HEK293 (cell line): ENCODE measurements at regions not wholly inside any gene's neighbourhood (a gene's known extent, or its start where the extent isn't known, plus 50 kb on each side); places are given as distances from the start of the nearest gene placed in this dataset.

Experiments
- CTCF ChIA-PET: fragments of 350-600 bp; formaldehyde crosslinking; extraction: SDS; loops from one replicate; lab custom pipeline; 2021; ENCODE audit warnings: antibody characterized with exemption; lab: Yijun Ruan, JAX
- POLR2A ChIA-PET: fragments of 300-600 bp; formaldehyde crosslinking; extraction: SDS; loops from one replicate; lab custom pipeline; 2020; ENCODE audit warnings: antibody characterized with exemption, inconsistent platforms; lab: Yijun Ruan, JAX
- H3K27ac ChIP-seq: fragments of 200-500 bp; sonication (Bioruptor generic); 2 replicates; pipeline ENCODE4 v1.5.1; 2014; ENCODE audit warnings: low read depth, low read length, control low read depth, inconsistent platforms; ENCODE audit errors: extremely low read depth
- H3K36me3 ChIP-seq, 2 experiments: fragments of 200-500 bp in 1 of 2; sonication (Bioruptor generic) in 1 of 2; 1 replicate in 1 of 2; 2 replicates in 1 of 2; pipeline ENCODE4 v1.5.1; 2014 to 2017; ENCODE audit warnings: inconsistent platforms in 2 of 2, low read length in 2 of 2; ENCODE audit not compliant: control insufficient read depth in 2 of 2, insufficient read depth in 1 of 2
- H3K4me1 ChIP-seq: fragments of 200-500 bp; sonication (Bioruptor generic); 2 replicates; pipeline ENCODE4 v1.5.1; 2014; ENCODE audit warnings: mild to moderate bottlenecking, low read length, inconsistent platforms; ENCODE audit not compliant: control insufficient read depth, insufficient read depth
- H3K4me3 ChIP-seq: 2 replicates; pipeline ENCODE4 v1.5.1; 2011; ENCODE audit warnings: low read depth, mild to moderate bottlenecking, control low read depth, low read length, moderate library complexity
- H3K9me3 ChIP-seq: fragments of 200-500 bp; sonication (Bioruptor generic); 2 replicates; pipeline ENCODE4 v1.5.1; 2014; ENCODE audit warnings: low read depth, low read length, inconsistent platforms; ENCODE audit not compliant: control insufficient read depth, insufficient read depth
- BCL11A ChIP-seq: fragments of 450-650 bp; formaldehyde crosslinking; IDR thresholded peaks from 2 replicates; pipeline ENCODE4 v1.5.1; 2016; ENCODE audit warnings: low read depth, missing biosample characterization, missing genetic modification characterization
- SCRT1 ChIP-seq: fragments of 450-650 bp; formaldehyde crosslinking; IDR thresholded peaks from 2 replicates; pipeline ENCODE4 v1.5.1; 2016; ENCODE audit warnings: missing biosample characterization, missing genetic modification characterization, borderline replicate concordance
- SP7 ChIP-seq: fragments of 450-650 bp; formaldehyde crosslinking; IDR thresholded peaks from 2 replicates; pipeline ENCODE4 v1.5.1; 2016; ENCODE audit warnings: missing biosample characterization, missing genetic modification characterization
- TRIM28 ChIP-seq: IDR thresholded peaks from 2 replicates; pipeline ENCODE4 v1.6.1; 2011; ENCODE audit warnings: low read length, control low read depth, borderline replicate concordance
- ZFHX2 ChIP-seq: fragments of 450-650 bp; formaldehyde crosslinking; conservative IDR thresholded peaks from 2 replicates; pipeline ENCODE4 v1.5.1; 2016; ENCODE audit warnings: missing biosample characterization, missing genetic modification characterization
- ZFP69B ChIP-seq: fragments of 450-650 bp; formaldehyde crosslinking; IDR thresholded peaks from 2 replicates; pipeline ENCODE4 v1.5.1; 2016; ENCODE audit warnings: missing biosample characterization, missing genetic modification characterization
- ZNF112 ChIP-seq: fragments of 450-650 bp; formaldehyde crosslinking; IDR thresholded peaks from 2 replicates; pipeline ENCODE4 v1.5.0; 2017; ENCODE audit warnings: missing biosample characterization, missing genetic modification characterization
- ZNF155 ChIP-seq: fragments of 450-650 bp; formaldehyde crosslinking; IDR thresholded peaks from 2 replicates; pipeline ENCODE4 v1.5.1; 2016; ENCODE audit warnings: missing biosample characterization, missing genetic modification characterization
- ZNF248 ChIP-seq: fragments of 450-650 bp; formaldehyde crosslinking; IDR thresholded peaks from 2 replicates; pipeline ENCODE4 v1.5.1; 2017; ENCODE audit warnings: missing biosample characterization, missing genetic modification characterization
- ZNF302 ChIP-seq: fragments of 450-650 bp; formaldehyde crosslinking; IDR thresholded peaks from 2 replicates; pipeline ENCODE4 v1.5.1; 2016; ENCODE audit warnings: missing biosample characterization, missing genetic modification characterization, low read depth
- ZNF350 ChIP-seq: fragments of 450-650 bp; formaldehyde crosslinking; IDR thresholded peaks from 2 replicates; pipeline ENCODE4 v1.5.0; 2017; ENCODE audit warnings: missing biosample characterization, mild to moderate bottlenecking, missing genetic modification characterization
- ZNF544 ChIP-seq: fragments of 450-650 bp; formaldehyde crosslinking; IDR thresholded peaks from 2 replicates; pipeline ENCODE4 v1.5.0; 2017; ENCODE audit warnings: missing biosample characterization, missing genetic modification characterization
- ZNF549 ChIP-seq: fragments of 450-650 bp; IDR thresholded peaks from 2 replicates; pipeline ENCODE4 v1.5.1; 2018; ENCODE audit warnings: missing biosample characterization, missing genetic modification characterization, mild to moderate bottlenecking, inconsistent platforms, moderate library complexity
- ZNF555 ChIP-seq: fragments of 450-650 bp; formaldehyde crosslinking; conservative IDR thresholded peaks from 2 replicates; pipeline ENCODE4 v1.5.1; 2017; ENCODE audit warnings: missing biosample characterization, mild to moderate bottlenecking, missing genetic modification characterization, inconsistent platforms
- ZNF654 ChIP-seq: fragments of 450-650 bp; formaldehyde crosslinking; IDR thresholded peaks from 2 replicates; pipeline ENCODE4 v1.5.1; 2016; ENCODE audit warnings: low read depth, missing biosample characterization, missing genetic modification characterization
- ZNF670 ChIP-seq: fragments of 450-650 bp; formaldehyde crosslinking; IDR thresholded peaks from 2 replicates; pipeline ENCODE4 v1.5.1; 2016; ENCODE audit warnings: missing biosample characterization, missing genetic modification characterization, low read depth
- TF ChIP-seq, protein P1 (sequence below): fragments of 450-650 bp; formaldehyde crosslinking; IDR thresholded peaks from 2 replicates; pipeline ENCODE4 v1.5.1; 2016; ENCODE audit warnings: missing biosample characterization, missing genetic modification characterization
- TF ChIP-seq, protein P2 (sequence below): fragments of 450-650 bp; formaldehyde crosslinking; conservative IDR thresholded peaks from 2 replicates; pipeline ENCODE4 v1.5.1; 2016; ENCODE audit warnings: low read depth, missing biosample characterization, missing genetic modification characterization
- TF ChIP-seq, protein P3 (sequence below): IDR thresholded peaks from 2 replicates; pipeline ENCODE4 v1.6.1; 2011; ENCODE audit warnings: mild to moderate bottlenecking, low read depth, low read length, borderline replicate concordance
- TF ChIP-seq, protein P4 (sequence below): fragments of 450-650 bp; formaldehyde crosslinking; IDR thresholded peaks from 2 replicates; pipeline ENCODE4 v1.5.1; 2016; ENCODE audit warnings: missing biosample characterization, missing genetic modification characterization, borderline replicate concordance
- TF ChIP-seq, protein P5 (sequence below): fragments of 450-650 bp; formaldehyde crosslinking; IDR thresholded peaks from 2 replicates; pipeline ENCODE4 v1.5.1; 2016; ENCODE audit warnings: missing biosample characterization, missing genetic modification characterization
- TF ChIP-seq, protein P6 (sequence below): sonication (generic); formaldehyde crosslinking; IDR thresholded peaks from 2 replicates; pipeline ENCODE4 v1.8.1; 2022; ENCODE audit warnings: mild to moderate bottlenecking, moderate library complexity, missing genetic modification reagents

DNA sequence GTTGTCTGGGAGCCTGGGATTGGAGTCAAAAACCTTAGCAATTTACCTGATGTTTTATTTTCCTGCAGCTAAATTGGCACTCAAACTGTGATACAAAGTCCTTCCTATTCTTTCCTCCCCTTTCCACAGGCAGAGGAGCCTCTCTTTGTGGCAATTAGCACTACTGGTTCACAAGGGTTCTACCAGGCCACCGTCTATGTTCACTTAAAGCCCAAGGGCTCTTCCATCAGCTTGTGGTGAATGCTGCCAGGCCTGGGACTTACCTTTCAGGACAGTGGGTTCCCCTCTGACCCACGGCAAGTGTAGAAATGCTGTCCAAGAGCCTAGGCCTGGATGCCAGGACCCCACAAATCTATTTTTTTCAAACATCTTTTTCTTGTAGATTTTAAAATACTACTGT lies 251.9 kb upstream of the B3GALT2 start:
- TF ChIP-seq, protein P1, sequence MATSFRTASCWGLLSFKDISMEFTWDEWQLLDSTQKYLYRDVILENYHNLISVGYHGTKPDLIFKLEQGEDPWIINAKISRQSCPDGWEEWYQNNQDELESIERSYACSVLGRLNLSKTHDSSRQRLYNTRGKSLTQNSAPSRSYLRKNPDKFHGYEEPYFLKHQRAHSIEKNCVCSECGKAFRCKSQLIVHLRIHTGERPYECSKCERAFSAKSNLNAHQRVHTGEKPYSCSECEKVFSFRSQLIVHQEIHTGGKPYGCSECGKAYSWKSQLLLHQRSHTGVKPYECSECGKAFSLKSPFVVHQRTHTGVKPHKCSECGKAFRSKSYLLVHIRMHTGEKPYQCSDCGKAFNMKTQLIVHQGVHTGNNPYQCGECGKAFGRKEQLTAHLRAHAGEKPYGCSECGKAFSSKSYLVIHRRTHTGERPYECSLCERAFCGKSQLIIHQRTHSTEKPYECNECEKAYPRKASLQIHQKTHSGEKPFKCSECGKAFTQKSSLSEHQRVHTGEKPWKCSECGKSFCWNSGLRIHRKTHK = no peak
- TF ChIP-seq, protein P2, sequence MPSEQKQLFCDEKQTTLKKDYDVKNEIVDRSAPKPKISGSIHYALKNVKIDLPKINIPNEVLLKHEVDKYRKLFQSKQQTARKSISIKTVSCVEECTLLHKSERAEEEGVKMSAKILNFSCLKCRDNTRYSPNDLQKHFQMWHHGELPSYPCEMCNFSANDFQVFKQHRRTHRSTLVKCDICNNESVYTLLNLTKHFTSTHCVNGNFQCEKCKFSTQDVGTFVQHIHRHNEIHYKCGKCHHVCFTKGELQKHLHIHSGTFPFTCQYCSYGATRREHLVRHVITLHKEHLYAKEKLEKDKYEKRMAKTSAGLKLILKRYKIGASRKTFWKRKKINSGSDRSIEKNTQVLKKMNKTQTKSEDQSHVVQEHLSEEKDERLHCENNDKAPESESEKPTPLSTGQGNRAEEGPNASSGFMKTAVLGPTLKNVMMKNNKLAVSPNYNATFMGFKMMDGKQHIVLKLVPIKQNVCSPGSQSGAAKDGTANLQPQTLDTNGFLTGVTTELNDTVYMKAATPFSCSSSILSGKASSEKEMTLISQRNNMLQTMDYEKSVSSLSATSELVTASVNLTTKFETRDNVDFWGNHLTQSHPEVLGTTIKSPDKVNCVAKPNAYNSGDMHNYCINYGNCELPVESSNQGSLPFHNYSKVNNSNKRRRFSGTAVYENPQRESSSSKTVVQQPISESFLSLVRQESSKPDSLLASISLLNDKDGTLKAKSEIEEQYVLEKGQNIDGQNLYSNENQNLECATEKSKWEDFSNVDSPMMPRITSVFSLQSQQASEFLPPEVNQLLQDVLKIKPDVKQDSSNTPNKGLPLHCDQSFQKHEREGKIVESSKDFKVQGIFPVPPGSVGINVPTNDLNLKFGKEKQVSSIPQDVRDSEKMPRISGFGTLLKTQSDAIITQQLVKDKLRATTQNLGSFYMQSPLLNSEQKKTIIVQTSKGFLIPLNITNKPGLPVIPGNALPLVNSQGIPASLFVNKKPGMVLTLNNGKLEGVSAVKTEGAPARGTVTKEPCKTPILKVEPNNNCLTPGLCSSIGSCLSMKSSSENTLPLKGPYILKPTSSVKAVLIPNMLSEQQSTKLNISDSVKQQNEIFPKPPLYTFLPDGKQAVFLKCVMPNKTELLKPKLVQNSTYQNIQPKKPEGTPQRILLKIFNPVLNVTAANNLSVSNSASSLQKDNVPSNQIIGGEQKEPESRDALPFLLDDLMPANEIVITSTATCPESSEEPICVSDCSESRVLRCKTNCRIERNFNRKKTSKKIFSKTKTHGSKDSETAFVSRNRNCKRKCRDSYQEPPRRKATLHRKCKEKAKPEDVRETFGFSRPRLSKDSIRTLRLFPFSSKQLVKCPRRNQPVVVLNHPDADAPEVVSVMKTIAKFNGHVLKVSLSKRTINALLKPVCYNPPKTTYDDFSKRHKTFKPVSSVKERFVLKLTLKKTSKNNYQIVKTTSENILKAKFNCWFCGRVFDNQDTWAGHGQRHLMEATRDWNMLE (tag by site-specific recombination) = no peak
- TF ChIP-seq, protein P3, sequence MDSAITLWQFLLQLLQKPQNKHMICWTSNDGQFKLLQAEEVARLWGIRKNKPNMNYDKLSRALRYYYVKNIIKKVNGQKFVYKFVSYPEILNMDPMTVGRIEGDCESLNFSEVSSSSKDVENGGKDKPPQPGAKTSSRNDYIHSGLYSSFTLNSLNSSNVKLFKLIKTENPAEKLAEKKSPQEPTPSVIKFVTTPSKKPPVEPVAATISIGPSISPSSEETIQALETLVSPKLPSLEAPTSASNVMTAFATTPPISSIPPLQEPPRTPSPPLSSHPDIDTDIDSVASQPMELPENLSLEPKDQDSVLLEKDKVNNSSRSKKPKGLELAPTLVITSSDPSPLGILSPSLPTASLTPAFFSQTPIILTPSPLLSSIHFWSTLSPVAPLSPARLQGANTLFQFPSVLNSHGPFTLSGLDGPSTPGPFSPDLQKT = no peak
- TF ChIP-seq ZNF112 (tag by site-specific recombination) (no peak), BCL11A (no peak), ZNF549 (tag by site-specific recombination) (no peak), SCRT1 (no peak), ZNF555 (no peak), ZNF350 (tag by site-specific recombination) (no peak), TRIM28 (no peak), SP7 (tag by site-specific recombination) (no peak), ZFP69B (tag by site-specific recombination) (no peak), ZNF670 (tag by site-specific recombination) (no peak)
- TF ChIP-seq, protein P4, sequence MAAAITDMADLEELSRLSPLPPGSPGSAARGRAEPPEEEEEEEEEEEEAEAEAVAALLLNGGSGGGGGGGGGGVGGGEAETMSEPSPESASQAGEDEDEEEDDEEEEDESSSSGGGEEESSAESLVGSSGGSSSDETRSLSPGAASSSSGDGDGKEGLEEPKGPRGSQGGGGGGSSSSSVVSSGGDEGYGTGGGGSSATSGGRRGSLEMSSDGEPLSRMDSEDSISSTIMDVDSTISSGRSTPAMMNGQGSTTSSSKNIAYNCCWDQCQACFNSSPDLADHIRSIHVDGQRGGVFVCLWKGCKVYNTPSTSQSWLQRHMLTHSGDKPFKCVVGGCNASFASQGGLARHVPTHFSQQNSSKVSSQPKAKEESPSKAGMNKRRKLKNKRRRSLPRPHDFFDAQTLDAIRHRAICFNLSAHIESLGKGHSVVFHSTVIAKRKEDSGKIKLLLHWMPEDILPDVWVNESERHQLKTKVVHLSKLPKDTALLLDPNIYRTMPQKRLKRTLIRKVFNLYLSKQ = no peak
- TF ChIP-seq, protein P5, sequence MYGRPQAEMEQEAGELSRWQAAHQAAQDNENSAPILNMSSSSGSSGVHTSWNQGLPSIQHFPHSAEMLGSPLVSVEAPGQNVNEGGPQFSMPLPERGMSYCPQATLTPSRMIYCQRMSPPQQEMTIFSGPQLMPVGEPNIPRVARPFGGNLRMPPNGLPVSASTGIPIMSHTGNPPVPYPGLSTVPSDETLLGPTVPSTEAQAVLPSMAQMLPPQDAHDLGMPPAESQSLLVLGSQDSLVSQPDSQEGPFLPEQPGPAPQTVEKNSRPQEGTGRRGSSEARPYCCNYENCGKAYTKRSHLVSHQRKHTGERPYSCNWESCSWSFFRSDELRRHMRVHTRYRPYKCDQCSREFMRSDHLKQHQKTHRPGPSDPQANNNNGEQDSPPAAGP (tag by site-specific recombination) = no peak
- TF ChIP-seq, all 188 proteins: peak for 0
- CTCF ChIA-PET = interaction anchor here (0.7 kb wide), 1 partner anchor 489 kb away, joined by 4 read pairs; no protein-coding TSS in a partner anchor

DNA sequence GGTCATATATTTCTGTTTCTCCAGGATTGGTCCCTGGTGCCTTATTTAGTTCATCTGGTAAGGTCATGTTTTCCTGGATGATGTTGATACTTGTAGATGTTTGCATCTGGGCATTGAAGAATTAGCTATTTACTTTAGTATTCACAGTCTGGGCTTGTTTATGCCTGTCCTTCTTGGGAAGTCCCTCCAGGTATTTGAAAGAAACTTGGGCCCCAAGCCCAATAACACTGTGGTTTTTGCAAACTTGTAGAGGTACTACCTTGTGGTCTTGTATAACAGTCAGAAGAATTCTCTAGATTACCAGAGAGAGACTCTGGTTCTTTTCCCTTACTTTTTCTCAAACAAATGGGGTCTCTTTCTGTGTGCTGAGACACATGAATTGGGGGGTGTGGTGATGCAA lies 251.4 kb upstream of the B3GALT2 start:
- Histone ChIP-seq H3K36me3 (no peaks in the 10 kb centered on the region), H3K4me1 (no peaks in the 10 kb centered on the region), H3K9me3 (no peaks in the 10 kb centered on the region), H3K27ac (no peak overlapping the region), H3K4me3 (no peak overlapping the region)
- CTCF ChIA-PET = no interaction called here
- POLR2A ChIA-PET = no interaction called here
- TF ChIP-seq, protein P4 = no peak
- TF ChIP-seq, protein P6, sequence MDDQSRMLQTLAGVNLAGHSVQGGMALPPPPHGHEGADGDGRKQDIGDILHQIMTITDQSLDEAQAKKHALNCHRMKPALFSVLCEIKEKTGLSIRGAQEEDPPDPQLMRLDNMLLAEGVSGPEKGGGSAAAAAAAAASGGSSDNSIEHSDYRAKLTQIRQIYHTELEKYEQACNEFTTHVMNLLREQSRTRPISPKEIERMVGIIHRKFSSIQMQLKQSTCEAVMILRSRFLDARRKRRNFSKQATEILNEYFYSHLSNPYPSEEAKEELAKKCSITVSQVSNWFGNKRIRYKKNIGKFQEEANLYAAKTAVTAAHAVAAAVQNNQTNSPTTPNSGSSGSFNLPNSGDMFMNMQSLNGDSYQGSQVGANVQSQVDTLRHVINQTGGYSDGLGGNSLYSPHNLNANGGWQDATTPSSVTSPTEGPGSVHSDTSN (CRISPR knock-in tag) = no peak
- TF ChIP-seq ZNF155 (tag by site-specific recombination) = no peak
- no peak for TF ChIP-seq BCL11A
- no peak for TF ChIP-seq ZNF654
- TF ChIP-seq ZNF544 = no peak
- no peak for TF ChIP-seq ZNF248
- TF ChIP-seq ZNF555 = no peak
- no peak for TF ChIP-seq ZFHX2 (tag by site-specific recombination)
- TF ChIP-seq ZNF302 (tag by site-specific recombination) = no peak

More for the DNA sequence above, 251.9 kb upstream of the B3GALT2 start:
- Histone ChIP-seq H3K9me3 (no peaks in the 10 kb centered on the region), H3K36me3 (no peaks in the 10 kb centered on the region), H3K4me1 (no peaks in the 10 kb centered on the region), H3K4me3 (no peak overlapping the region), H3K27ac (no peak overlapping the region)
- POLR2A ChIA-PET = no interaction called here
